Astrocyte of the spinal cord (primary cell): ENCODE measurements at regions not wholly inside any gene's neighbourhood (a gene's known extent, or its start where the extent isn't known, plus 50 kb on each side); places are given as distances from the start of the nearest gene placed in this dataset.

ENCODE experiments used
- DNase-seq: peaks from one replicate; pipeline ENCODE4 v3.0.0; 2011; ENCODE audit warnings: low read depth, low spot score
- H3K4me3 ChIP-seq: 2 replicates; pipeline ENCODE4 v1.5.1; 2011; ENCODE audit warnings: low read depth, mild to moderate bottlenecking, low read length, moderate library complexity
- CTCF ChIP-seq: IDR thresholded peaks from 2 replicates; pipeline ENCODE4 v1.5.1; 2012; ENCODE audit warnings: low read depth, mild to moderate bottlenecking, low read length, inconsistent platforms
- in situ Hi-C: cut with HindIII; loops from 2 replicates; pipeline ENCODE4 v1.10.0; 2017; ENCODE audit warnings: low sequenced_read_pairs

DNA sequence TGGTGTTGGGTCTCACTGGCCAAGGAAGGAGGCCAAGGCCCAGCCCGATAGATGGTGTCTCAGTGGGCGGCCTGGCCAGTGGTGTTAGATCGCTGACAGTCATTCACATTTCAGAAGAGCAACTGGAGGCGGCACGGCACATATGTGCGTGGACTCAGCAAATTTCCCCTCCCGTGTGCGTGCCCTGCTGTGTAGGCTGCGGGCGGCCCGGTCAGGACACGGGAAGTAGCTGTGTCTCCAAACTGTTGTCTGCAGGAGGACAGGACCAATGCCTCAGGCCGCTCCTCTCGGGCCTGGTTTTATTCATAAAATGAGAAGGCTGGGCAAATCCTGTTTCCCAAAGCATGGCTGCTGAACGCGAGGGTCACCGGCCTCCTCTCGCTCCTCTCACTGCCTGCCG lies 711.7 kb downstream of the BRD1 start:
- no peak for TF ChIP-seq CTCF
- in situ Hi-C loops: no loop called here
- H3K4me3 ChIP-seq: no peak overlapping the region
- DNase-seq: no peak

GRCh38 chr22:49115197-49115596 lies 712.5 kb downstream of the BRD1 start:
- no peak for DNase-seq
- no peak overlapping the region for H3K4me3 ChIP-seq
- in situ Hi-C loops: no loop called here
- no peak for TF ChIP-seq CTCF

- TF ChIP-seq CTCF: no peak
- no peak overlapping the region for H3K4me3 ChIP-seq
- DNase-seq: no peak
- in situ Hi-C loops: no loop called here
Observed at GRCh38 chr22:49113758-49114157, 713.9 kb downstream of the BRD1 start.

DNA sequence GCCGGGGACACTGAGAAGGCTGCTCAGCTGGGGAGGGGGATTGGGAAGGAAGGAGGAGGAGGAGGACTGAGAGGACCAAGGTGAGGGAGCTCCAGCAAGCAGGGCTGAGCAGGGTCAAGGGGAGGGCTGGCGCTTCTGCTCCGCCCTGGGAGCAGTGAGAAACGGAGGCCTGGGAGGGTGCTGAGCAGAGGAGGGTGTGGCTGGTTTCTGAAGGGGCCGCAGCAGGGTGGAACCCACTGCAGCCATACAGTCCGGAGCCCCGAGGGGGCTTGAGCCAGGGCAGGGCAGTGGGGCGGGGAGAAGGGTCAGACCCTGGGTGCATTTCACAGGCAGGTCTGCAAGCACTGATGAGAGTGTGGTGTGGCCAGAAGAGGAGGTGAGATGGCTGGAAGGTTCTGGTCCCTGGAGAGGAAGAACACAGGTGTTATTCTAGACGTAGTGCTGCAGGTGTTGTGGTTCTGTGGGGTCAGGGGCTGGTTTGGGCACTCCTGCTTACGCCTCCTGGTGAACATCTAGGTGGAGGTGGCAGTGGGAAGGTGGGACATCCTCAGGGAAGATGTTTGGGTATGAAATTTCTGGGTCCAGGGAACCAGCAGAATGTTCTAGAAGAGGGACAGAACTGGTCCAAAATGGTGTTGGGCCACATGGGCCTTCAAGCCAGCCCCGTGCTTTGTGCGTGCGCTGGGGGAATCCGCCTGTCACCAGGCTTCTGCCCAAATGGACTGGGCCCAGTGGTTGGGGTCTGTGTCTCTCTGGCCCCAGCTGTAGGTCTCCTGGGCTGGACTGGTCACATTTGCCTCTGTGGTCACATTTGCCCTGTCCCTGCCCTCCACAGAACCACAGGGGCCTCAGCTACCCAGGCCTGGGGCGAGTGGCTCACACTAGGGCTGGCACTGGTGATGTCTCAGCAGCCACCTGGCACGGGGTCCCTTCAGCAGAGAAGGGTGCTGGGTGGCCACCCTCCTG lies 714.7 kb downstream of the BRD1 start:
- DNase-seq: no peak
- in situ Hi-C loops: no loop called here
- H3K4me3 ChIP-seq: no peak overlapping the region
- no peak for TF ChIP-seq CTCF

DNA sequence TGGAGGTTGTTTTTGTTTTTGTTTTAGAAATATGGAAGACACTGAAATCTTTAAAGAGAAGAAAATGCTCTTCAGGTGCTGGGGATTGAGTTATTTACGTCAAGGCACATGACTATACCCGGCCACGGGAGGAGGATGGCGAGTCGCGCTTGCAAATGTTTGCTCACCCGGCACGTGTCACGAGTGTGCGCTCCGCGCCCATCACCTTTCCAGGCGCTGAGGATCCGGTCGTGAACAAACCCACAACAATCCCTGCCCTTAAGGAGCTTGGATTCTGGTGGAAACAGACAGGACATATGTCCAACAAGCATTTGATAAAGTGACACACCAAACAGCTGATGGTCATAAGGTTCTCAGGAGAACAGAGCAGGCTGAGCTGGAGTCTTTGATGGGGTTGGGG lies 715.5 kb downstream of the BRD1 start:
- no peak for TF ChIP-seq CTCF
- no peak overlapping the region for H3K4me3 ChIP-seq
- DNase-seq: no peak
- in situ Hi-C loops: no loop called here

- TF ChIP-seq CTCF: no peak
- in situ Hi-C loops: no loop called here
Observed at GRCh38 chr22:49111085-49111484, 716.6 kb downstream of the BRD1 start.

More at GRCh38 chr22:49111085-49111484, 716.6 kb downstream of the BRD1 start:
- DNase-seq: no peak
- no peak overlapping the region for H3K4me3 ChIP-seq
